ENCODE measurements at regions not wholly inside any gene's neighbourhood (a gene's known extent, or its start where the extent isn't known, plus 50 kb on each side); places are given as distances from the start of the nearest gene placed in this dataset.
A peak's percentile ranks its signal among the peaks of the same experiment; 100 is the strongest.
"Not testable (repeated sequence)": the region's sequence is repeated elsewhere in the genome, so short reads cannot be mapped to it uniquely, and the experiment has no call there.

GRCh38 chr5:16987776-16988175, 51.7 kb upstream of the MYO10 start:
- no peak for DNase-seq (ENCODE audit: low read depth, low spot score)

- not testable (repeated sequence) for DNase-seq (ENCODE audit: low read depth, low spot score)
Measured at GRCh38 chr5:16990817-16991520, 54.9 kb upstream of the MYO10 start.

GRCh38 chr5:16992006-16992405, 55.9 kb upstream of the MYO10 start:
- no peak for DNase-seq (ENCODE audit: low read depth, low spot score)

- DNase-seq (ENCODE audit: low read depth, low spot score) = no peak
Measured at GRCh38 chr5:16992444-16992843, 56.4 kb upstream of the MYO10 start.

- DNase-seq (ENCODE audit: low read depth, low spot score) = no peak
Measured at GRCh38 chr5:16994565-16994964, 58.5 kb upstream of the MYO10 start.

GRCh38 chr5:16995372-16995771, 59.3 kb upstream of the MYO10 start:
- DNase-seq (ENCODE audit: low read depth, low spot score) = no peak

- peak; percentile 55 for DNase-seq (ENCODE audit: low read depth, low spot score)
Measured at GRCh38 chr5:17000291-17000939, 64.3 kb upstream of the MYO10 start.

GRCh38 chr5:17001428-17001827, 65.3 kb upstream of the MYO10 start:
- peak; percentile 29 for DNase-seq (ENCODE audit: low read depth, low spot score)

GRCh38 chr5:17004441-17005106, 68.5 kb upstream of the MYO10 start:
- no peak for DNase-seq (ENCODE audit: low read depth, low spot score)

GRCh38 chr5:17005107-17005828, 69.2 kb upstream of the MYO10 start:
- DNase-seq (ENCODE audit: low read depth, low spot score) = no peak

- no peak for DNase-seq (ENCODE audit: low read depth, low spot score)
Measured at GRCh38 chr5:17012289-17012688, 76.2 kb upstream of the MYO10 start.

- DNase-seq (ENCODE audit: low read depth, low spot score) = no peak
Measured at GRCh38 chr5:17014686-17015085, 78.6 kb upstream of the MYO10 start.

- no peak for DNase-seq (ENCODE audit: low read depth, low spot score)
Measured at GRCh38 chr5:17018871-17019270, 82.8 kb upstream of the MYO10 start.

- no peak for DNase-seq (ENCODE audit: low read depth, low spot score)
Measured at GRCh38 chr5:17019324-17019723, 83.2 kb upstream of the MYO10 start.

- no peak for DNase-seq (ENCODE audit: low read depth, low spot score)
Measured at GRCh38 chr5:17020678-17021601, 84.9 kb upstream of the MYO10 start.

- no peak for DNase-seq (ENCODE audit: low read depth, low spot score)
Measured at GRCh38 chr5:17021602-17021932, 85.5 kb upstream of the MYO10 start.

- DNase-seq (ENCODE audit: low read depth, low spot score) = no peak
Measured at GRCh38 chr5:17022296-17022695, 86.2 kb upstream of the MYO10 start.

- no peak for DNase-seq (ENCODE audit: low read depth, low spot score)
Measured at GRCh38 chr5:17024686-17025180, 88.6 kb upstream of the MYO10 start.

- DNase-seq (ENCODE audit: low read depth, low spot score) = not testable (repeated sequence)
Measured at GRCh38 chr5:17031659-17032277, 95.7 kb upstream of the MYO10 start.

GRCh38 chr5:17032314-17032985, 96.4 kb upstream of the MYO10 start:
- not testable (repeated sequence) for DNase-seq (ENCODE audit: low read depth, low spot score)
